ENCODE measurements at regions not wholly inside any gene's neighbourhood (a gene's known extent, or its start where the extent isn't known, plus 50 kb on each side); places are given as distances from the start of the nearest gene placed in this dataset.

GRCh38 chr14:62189698-62190097 lies 427.5 kb downstream of the SNAPC1 start:
- Histone ChIP-seq H4K20me1 (ENCODE audit: control insufficient read depth, extremely low read depth, insufficient read depth, low read length) (no peaks in the 10 kb centered on the region), H3K36me3 (ENCODE audit: control insufficient read depth, insufficient read depth, low read length) (no peaks in the 10 kb centered on the region), H3K4me3 (replicated peaks in 1 of 4; ENCODE audit: control extremely low read depth in 1 of 4, insufficient read depth in 1 of 4, low read depth in 3 of 4, low read length in 4 of 4) (no peak overlapping the region), H2AFZ (ENCODE audit: low read length) (no peak overlapping the region), H3K79me2 (ENCODE audit: control insufficient read depth, insufficient read depth, low read length) (no peaks in the 10 kb centered on the region), H3K4me1 (ENCODE audit: control insufficient read depth, extremely low read depth, insufficient read depth, low read length) (no peaks in the 10 kb centered on the region), H3K4me2 (ENCODE audit: extremely low read depth, insufficient read depth, low read length) (no peak overlapping the region), H3K27ac (ENCODE audit: insufficient read depth, low read length) (no peak overlapping the region), H3K9ac (ENCODE audit: insufficient read depth, low read length) (no peak overlapping the region), H3K9me3 (ENCODE audit: control insufficient read depth, insufficient read depth, low read depth, low read length) (no peaks in the 10 kb centered on the region), H3K27me3 (ENCODE audit: control insufficient read depth, insufficient read depth, low read length) (no peaks in the 10 kb centered on the region)
- TF ChIP-seq CTCF (conservative IDR thresholded peaks at IDR 0.05 in 1 of 2, IDR thresholded peaks at IDR 0.05 in 1 of 2; ENCODE audit: low read depth in 1 of 2, low read length in 2 of 2) (no peak), EZH2 (IDR thresholded peaks at IDR 0.05; ENCODE audit: low read length, missing control alignments) (no peak)
- peak; percentile 65 to 82 for DNase-seq (ENCODE audit: low read depth in 2 of 2)

- no peak overlapping the region for H3K4me2 ChIP-seq (ENCODE audit: extremely low read depth, insufficient read depth, low read length)
- H2AFZ ChIP-seq (ENCODE audit: low read length): no peak overlapping the region
- H3K9ac ChIP-seq (ENCODE audit: insufficient read depth, low read length): no peak overlapping the region
- TF ChIP-seq CTCF (conservative IDR thresholded peaks at IDR 0.05 in 1 of 2, IDR thresholded peaks at IDR 0.05 in 1 of 2; ENCODE audit: low read depth in 1 of 2, low read length in 2 of 2) (no peak), EZH2 (IDR thresholded peaks at IDR 0.05; ENCODE audit: low read length, missing control alignments) (no peak)
- H3K4me3 ChIP-seq (replicated peaks in 1 of 4; ENCODE audit: control extremely low read depth in 1 of 4, insufficient read depth in 1 of 4, low read depth in 3 of 4, low read length in 4 of 4): no peak overlapping the region
- H3K4me1 ChIP-seq (ENCODE audit: control insufficient read depth, extremely low read depth, insufficient read depth, low read length): no peaks in the 10 kb centered on the region
- H3K79me2 ChIP-seq (ENCODE audit: control insufficient read depth, insufficient read depth, low read length): no peaks in the 10 kb centered on the region
- no peaks in the 10 kb centered on the region for H3K9me3 ChIP-seq (ENCODE audit: control insufficient read depth, insufficient read depth, low read depth, low read length)
- DNase-seq (ENCODE audit: low read depth in 2 of 2): peak; percentile 33 to 37
- H3K27me3 ChIP-seq (ENCODE audit: control insufficient read depth, insufficient read depth, low read length): no peaks in the 10 kb centered on the region
- H3K36me3 ChIP-seq (ENCODE audit: control insufficient read depth, insufficient read depth, low read length): no peaks in the 10 kb centered on the region
- no peaks in the 10 kb centered on the region for H4K20me1 ChIP-seq (ENCODE audit: control insufficient read depth, extremely low read depth, insufficient read depth, low read length)
- no peak overlapping the region for H3K27ac ChIP-seq (ENCODE audit: insufficient read depth, low read length)
Measured at GRCh38 chr14:62206456-62206855, 444.2 kb downstream of the SNAPC1 start.

- Histone ChIP-seq H4K20me1 (ENCODE audit: control insufficient read depth, extremely low read depth, insufficient read depth, low read length) (no peaks in the 10 kb centered on the region), H3K4me3 (replicated peaks in 1 of 4; ENCODE audit: control extremely low read depth in 1 of 4, insufficient read depth in 1 of 4, low read depth in 3 of 4, low read length in 4 of 4) (no peak overlapping the region), H2AFZ (ENCODE audit: low read length) (peak overlapping the region; percentile 6), H3K4me2 (ENCODE audit: extremely low read depth, insufficient read depth, low read length) (no peak overlapping the region), H3K4me1 (ENCODE audit: control insufficient read depth, extremely low read depth, insufficient read depth, low read length) (no peaks in the 10 kb centered on the region), H3K36me3 (ENCODE audit: control insufficient read depth, insufficient read depth, low read length) (no peaks in the 10 kb centered on the region), H3K9ac (ENCODE audit: insufficient read depth, low read length) (no peak overlapping the region), H3K27me3 (ENCODE audit: control insufficient read depth, insufficient read depth, low read length) (no peaks in the 10 kb centered on the region), H3K79me2 (ENCODE audit: control insufficient read depth, insufficient read depth, low read length) (no peaks in the 10 kb centered on the region), H3K9me3 (ENCODE audit: control insufficient read depth, insufficient read depth, low read depth, low read length) (no peaks in the 10 kb centered on the region), H3K27ac (ENCODE audit: insufficient read depth, low read length) (no peak overlapping the region)
- no peak for TF ChIP-seq CTCF (conservative IDR thresholded peaks at IDR 0.05 in 1 of 2, IDR thresholded peaks at IDR 0.05 in 1 of 2; ENCODE audit: low read depth in 1 of 2, low read length in 2 of 2)
- no peak for TF ChIP-seq EZH2 (IDR thresholded peaks at IDR 0.05; ENCODE audit: low read length, missing control alignments)
- peak; percentile 89 to 92 for DNase-seq (ENCODE audit: low read depth in 2 of 2)
Measured at GRCh38 chr14:62209287-62209899, 447.2 kb downstream of the SNAPC1 start.

Measured in fibroblast of lung (primary cell).